Naive thymus-derived CD4-positive, alpha-beta T cell (primary cell): ENCODE measurements at regions not wholly inside any gene's neighbourhood (a gene's known extent, or its start where the extent isn't known, plus 50 kb on each side); places are given as distances from the start of the nearest gene placed in this dataset.

Experiments
- ATAC-seq: fragments of 150-1000 bp; cut with Tn5 transposase; 2 replicates; pipeline ENCODE4 v1.10.0; 2021; ENCODE audit warnings: mild to moderate bottlenecking, moderate library complexity
- CTCF ChIA-PET: fragments of 350-600 bp; sonication (Branson Sonifier 250); formaldehyde crosslinking; loops from one replicate; lab custom pipeline; 2021; ENCODE audit warnings: antibody characterized with exemption; lab: Charles Lee
- POLR2A ChIA-PET: fragments of 350-600 bp; sonication (Branson Sonifier 250); formaldehyde crosslinking; loops from one replicate; lab custom pipeline; 2021; ENCODE audit warnings: antibody characterized with exemption, inconsistent platforms; lab: Charles Lee
- DNase-seq, 9 donors: peaks; one replicate each; pipeline versions ENCODE4 v3.0.0 to v3.0.0-alpha.2; 2020 to 2022; ENCODE audit warnings: mixed read lengths in 1 of 9
- H3K27ac ChIP-seq: one replicate; pipeline ENCODE4 v1.7.0; 2013; ENCODE audit warnings: mild to moderate bottlenecking, low read depth, low read length, moderate library complexity
- H3K27me3 ChIP-seq, 2 donors: one replicate each; pipeline ENCODE4 v1.7.0; 2013; ENCODE audit warnings: low read length in 2 of 2, mild to moderate bottlenecking in 2 of 2, moderate library complexity in 2 of 2; ENCODE audit not compliant: control insufficient read depth in 2 of 2, insufficient read depth in 2 of 2
- H3K36me3 ChIP-seq, 3 experiments: 1 replicate in 2 of 3; 2 replicates in 1 of 3; pipeline ENCODE4 v1.7.0; 2013; ENCODE audit warnings: low read length in 3 of 3, mild to moderate bottlenecking in 3 of 3, moderate library complexity in 1 of 3; ENCODE audit not compliant: insufficient read depth in 3 of 3, control insufficient read depth in 2 of 3
- H3K4me1 ChIP-seq, 2 donors: one replicate each; pipeline ENCODE4 v1.7.0; 2013; ENCODE audit warnings: low read length in 2 of 2, mild to moderate bottlenecking in 2 of 2, moderate library complexity in 1 of 2; ENCODE audit not compliant: control insufficient read depth in 2 of 2, insufficient read depth in 2 of 2
- H3K4me3 ChIP-seq: 2 replicates; pipeline ENCODE4 v1.7.0; 2013; ENCODE audit warnings: mild to moderate bottlenecking, low read length
- H3K9me3 ChIP-seq, 3 experiments: 1 replicate in 2 of 3; 2 replicates in 1 of 3; pipeline ENCODE4 v1.7.0; 2013; ENCODE audit warnings: low read length in 3 of 3; ENCODE audit not compliant: control insufficient read depth in 2 of 3
- H3K27ac Mint-ChIP-seq, 9 donors: one replicate each; pipeline ENCODE4 v1.8.0; 2020 to 2022; ENCODE audit warnings: mixed read lengths in 9 of 9, mild to moderate bottlenecking in 8 of 9, moderate library complexity in 5 of 9, inconsistent platforms in 2 of 9
- H3K27me3 Mint-ChIP-seq, 5 donors: one replicate each; pipeline ENCODE4 v1.8.0; 2021 to 2022; ENCODE audit warnings: mixed read lengths in 5 of 5, mild to moderate bottlenecking in 1 of 5
- H3K36me3 Mint-ChIP-seq, 5 donors: one replicate each; pipeline ENCODE4 v1.8.0; 2020 to 2022; ENCODE audit warnings: mixed read lengths in 5 of 5, mild to moderate bottlenecking in 3 of 5, inconsistent platforms in 1 of 5
- H3K4me1 Mint-ChIP-seq, 7 donors: one replicate each; pipeline ENCODE4 v1.8.0; 2020 to 2022; ENCODE audit warnings: mixed read lengths in 7 of 7, mild to moderate bottlenecking in 3 of 7, inconsistent platforms in 1 of 7
- H3K4me3 Mint-ChIP-seq, 10 donors: one replicate each; pipeline ENCODE4 v1.8.0; 2020 to 2022; ENCODE audit warnings: mild to moderate bottlenecking in 10 of 10, mixed read lengths in 10 of 10, moderate library complexity in 6 of 10, inconsistent platforms in 2 of 10
- H3K9me3 Mint-ChIP-seq, 11 donors: one replicate each; pipeline ENCODE4 v1.8.0; 2020 to 2022; ENCODE audit warnings: mixed read lengths in 11 of 11, mild to moderate bottlenecking in 4 of 11, inconsistent platforms in 1 of 11, moderate library complexity in 1 of 11
- intact Hi-C, 2 donors: fragments of 100-400 bp; cut with micrococcal nuclease; formaldehyde crosslinking; loops; one replicate each; pipeline ENCODE4 v1.15.1; 2023

GRCh38 chr4:179596621-179597020 lies 2154.4 kb upstream of the AGA start:
- Mint-ChIP-seq H3K36me3 (no peaks in the 10 kb centered on the region), H3K9me3 (peaks cover 0 to 18% (median 0%) of the 10 kb centered on the region in 11 donors), H3K27me3 (no peaks in the 10 kb centered on the region), H3K4me3 (no peak overlapping the region), H3K4me1 (no peaks in the 10 kb centered on the region), H3K27ac (no peak overlapping the region)
- ChIA-PET CTCF (no interaction called here), POLR2A (no interaction called here)
- Histone ChIP-seq H3K4me1 (no peaks in the 10 kb centered on the region), H3K9me3 (no peaks in the 10 kb centered on the region), H3K27me3 (no peaks in the 10 kb centered on the region), H3K27ac (no peak overlapping the region), H3K4me3 (no peak overlapping the region), H3K36me3 (no peaks in the 10 kb centered on the region)
- DNase-seq: no peak
- intact Hi-C loops: no loop called here
- ATAC-seq: no peak

- CTCF ChIA-PET: no interaction called here
- Mint-ChIP-seq H3K4me1 (no peaks in the 10 kb centered on the region), H3K27ac (no peak overlapping the region), H3K27me3 (no peaks in the 10 kb centered on the region), H3K4me3 (no peak overlapping the region), H3K36me3 (no peaks in the 10 kb centered on the region), H3K9me3 (peaks cover 0 to 13% (median 0%) of the 10 kb centered on the region in 11 donors)
- Histone ChIP-seq H3K36me3 (no peaks in the 10 kb centered on the region), H3K4me1 (no peaks in the 10 kb centered on the region), H3K9me3 (no peaks in the 10 kb centered on the region), H3K27me3 (no peaks in the 10 kb centered on the region), H3K4me3 (no peak overlapping the region), H3K27ac (no peak overlapping the region)
- intact Hi-C loops: no loop called here
- POLR2A ChIA-PET: no interaction called here
- no peak for ATAC-seq
- DNase-seq: no peak
Observed at GRCh38 chr4:179597301-179597700, 2155.1 kb upstream of the AGA start.

GRCh38 chr4:179601671-179602070 lies 2159.4 kb upstream of the AGA start:
- Mint-ChIP-seq H3K27ac (no peak overlapping the region), H3K36me3 (no peaks in the 10 kb centered on the region), H3K4me3 (no peak overlapping the region), H3K4me1 (no peaks in the 10 kb centered on the region), H3K9me3 (peaks cover 0 to 7% (median 2%) of the 10 kb centered on the region in 11 donors), H3K27me3 (no peaks in the 10 kb centered on the region)
- Histone ChIP-seq H3K4me3 (no peak overlapping the region), H3K36me3 (no peaks in the 10 kb centered on the region), H3K4me1 (no peaks in the 10 kb centered on the region), H3K27ac (no peak overlapping the region), H3K27me3 (no peaks in the 10 kb centered on the region), H3K9me3 (no peaks in the 10 kb centered on the region)
- DNase-seq (no peak), ATAC-seq (no peak)
- intact Hi-C loops: no loop called here
- CTCF ChIA-PET: no interaction called here
- POLR2A ChIA-PET: interaction anchor here (0.6 kb wide), 1 partner anchor 95 kb away, joined by 3 read pairs; no protein-coding TSS in a partner anchor

- Mint-ChIP-seq H3K27me3 (no peaks in the 10 kb centered on the region), H3K9me3 (peaks cover 0 to 15% (median 2%) of the 10 kb centered on the region in 11 donors), H3K4me1 (no peaks in the 10 kb centered on the region), H3K36me3 (no peaks in the 10 kb centered on the region), H3K4me3 (no peak overlapping the region), H3K27ac (no peak overlapping the region)
- DNase-seq: no peak
- ATAC-seq: no peak
- Histone ChIP-seq H3K27me3 (no peaks in the 10 kb centered on the region), H3K9me3 (no peaks in the 10 kb centered on the region), H3K36me3 (no peaks in the 10 kb centered on the region), H3K4me1 (no peaks in the 10 kb centered on the region), H3K27ac (no peak overlapping the region), H3K4me3 (no peak overlapping the region)
- CTCF ChIA-PET: no interaction called here
- POLR2A ChIA-PET: no interaction called here
- intact Hi-C loops: no loop called here
Observed at GRCh38 chr4:179605196-179605595, 2163.0 kb upstream of the AGA start.

- DNase-seq: no peak
- Histone ChIP-seq H3K27me3 (no peaks in the 10 kb centered on the region), H3K4me1 (no peaks in the 10 kb centered on the region), H3K36me3 (no peaks in the 10 kb centered on the region), H3K4me3 (no peak overlapping the region), H3K9me3 (no peaks in the 10 kb centered on the region), H3K27ac (no peak overlapping the region)
- no peak overlapping the region for H3K4me3 Mint-ChIP-seq
- ATAC-seq: no peak
- H3K27ac Mint-ChIP-seq: no peak overlapping the region
- ChIA-PET CTCF (no interaction called here), POLR2A (no interaction called here)
- H3K36me3 Mint-ChIP-seq: no peaks in the 10 kb centered on the region
- intact Hi-C loops: no loop called here
- H3K27me3 Mint-ChIP-seq: no peaks in the 10 kb centered on the region
- peaks cover 0 to 18% (median 3%) of the 10 kb centered on the region in 11 donors for H3K9me3 Mint-ChIP-seq
- no peaks in the 10 kb centered on the region for H3K4me1 Mint-ChIP-seq
Observed at GRCh38 chr4:179607003-179607402, 2164.8 kb upstream of the AGA start.

- no peak overlapping the region for H3K4me3 Mint-ChIP-seq
- H3K9me3 ChIP-seq: no peaks in the 10 kb centered on the region
- no peak overlapping the region for H3K4me3 ChIP-seq
- H3K36me3 ChIP-seq: no peaks in the 10 kb centered on the region
- no peaks in the 10 kb centered on the region for H3K4me1 ChIP-seq
- no peak for ATAC-seq
- DNase-seq: no peak
- POLR2A ChIA-PET: no interaction called here
- H3K27me3 ChIP-seq: no peaks in the 10 kb centered on the region
- H3K36me3 Mint-ChIP-seq: no peaks in the 10 kb centered on the region
- H3K27ac Mint-ChIP-seq: no peak overlapping the region
- CTCF ChIA-PET: no interaction called here
- no peak overlapping the region for H3K27ac ChIP-seq
- H3K4me1 Mint-ChIP-seq: no peaks in the 10 kb centered on the region
- H3K9me3 Mint-ChIP-seq: peaks cover 0 to 14% (median 8%) of the 10 kb centered on the region in 11 donors
- intact Hi-C loops: no loop called here
- H3K27me3 Mint-ChIP-seq: no peaks in the 10 kb centered on the region
Observed at GRCh38 chr4:179615704-179616103, 2173.5 kb upstream of the AGA start.

GRCh38 chr4:179618966-179619365 lies 2176.7 kb upstream of the AGA start:
- Histone ChIP-seq H3K4me3 (no peak overlapping the region), H3K27me3 (no peaks in the 10 kb centered on the region), H3K27ac (no peak overlapping the region), H3K9me3 (no peaks in the 10 kb centered on the region), H3K36me3 (no peaks in the 10 kb centered on the region), H3K4me1 (no peaks in the 10 kb centered on the region)
- CTCF ChIA-PET: no interaction called here
- H3K9me3 Mint-ChIP-seq: peaks cover 0 to 7% (median 0%) of the 10 kb centered on the region in 11 donors
- no peak for ATAC-seq
- no peak for DNase-seq
- no peaks in the 10 kb centered on the region for H3K36me3 Mint-ChIP-seq
- POLR2A ChIA-PET: no interaction called here
- H3K4me1 Mint-ChIP-seq: no peaks in the 10 kb centered on the region
- intact Hi-C loops: no loop called here
- no peak overlapping the region for H3K4me3 Mint-ChIP-seq
- H3K27me3 Mint-ChIP-seq: no peaks in the 10 kb centered on the region
- no peak overlapping the region for H3K27ac Mint-ChIP-seq
